Suprapubic skin (tissue), 3 donors: ENCODE measurements at regions not wholly inside any gene's neighbourhood (a gene's known extent, or its start where the extent isn't known, plus 50 kb on each side); places are given as distances from the start of the nearest gene placed in this dataset.

ENCODE experiments used
- POLR2A ChIP-seq, 2 donors: fragments of 450-650 bp; IDR thresholded peaks; one replicate each; pipeline ENCODE4 v1.6.1; 2017; ENCODE audit warnings: antibody characterized with exemption in 2 of 2, mild to moderate bottlenecking in 2 of 2, moderate library complexity in 2 of 2
- TF ChIP-seq, protein P1 (sequence below), 2 donors: fragments of 200-600 bp in 1 of 2; fragments of 450-650 bp in 1 of 2; sonication (generic) in 1 of 2; IDR thresholded peaks; one replicate each; pipeline ENCODE4 v1.5.1; 2016 to 2019; ENCODE audit warnings: antibody characterized with exemption in 2 of 2, mild to moderate bottlenecking in 1 of 2, moderate library complexity in 1 of 2

DNA sequence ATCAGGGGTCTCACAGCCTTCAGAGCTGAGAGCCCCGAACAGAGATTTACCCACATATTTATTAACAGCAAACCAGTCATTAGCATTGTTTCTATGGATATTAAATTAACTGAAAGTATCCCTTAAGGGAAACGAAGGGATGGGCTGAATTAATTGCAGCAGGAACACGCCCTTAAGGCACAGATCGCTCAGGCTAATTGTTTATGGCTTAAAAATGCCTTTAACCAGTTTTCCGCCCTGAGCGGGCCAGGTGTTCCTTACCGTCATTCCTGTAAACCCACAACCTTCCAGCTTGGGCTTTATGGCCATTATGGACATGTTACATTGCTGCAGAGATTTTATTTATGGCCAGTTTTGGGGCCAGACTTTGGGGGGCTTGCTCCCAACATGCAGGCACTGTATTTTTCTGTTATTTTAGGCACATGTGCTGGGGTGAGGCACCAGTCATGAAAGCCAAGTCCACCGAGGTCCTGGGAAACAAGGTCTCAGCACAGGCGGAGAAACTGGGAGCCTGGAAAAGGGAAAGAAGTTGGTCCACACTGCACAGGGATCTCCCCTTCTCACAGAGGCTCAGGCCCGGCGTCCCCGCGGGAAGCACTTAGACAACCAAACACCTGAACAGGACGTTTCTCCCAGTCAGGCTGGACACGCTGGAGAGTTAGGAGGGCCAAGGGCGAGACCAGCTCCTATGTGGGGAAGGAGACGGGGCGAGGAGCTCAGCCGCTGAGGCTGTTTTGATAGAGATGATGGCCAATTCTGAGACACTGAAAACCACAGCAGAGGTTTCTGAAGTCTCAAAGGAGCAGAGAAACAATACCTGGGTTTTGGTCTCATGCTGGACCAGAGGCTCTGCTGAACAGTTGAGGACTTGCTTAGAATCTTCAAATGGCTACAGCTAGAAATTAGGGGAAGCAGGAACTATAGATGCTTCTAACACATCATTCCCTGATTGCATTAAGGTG is 86.7 kb downstream of the TMEM18 start:
- TF ChIP-seq, protein P1, sequence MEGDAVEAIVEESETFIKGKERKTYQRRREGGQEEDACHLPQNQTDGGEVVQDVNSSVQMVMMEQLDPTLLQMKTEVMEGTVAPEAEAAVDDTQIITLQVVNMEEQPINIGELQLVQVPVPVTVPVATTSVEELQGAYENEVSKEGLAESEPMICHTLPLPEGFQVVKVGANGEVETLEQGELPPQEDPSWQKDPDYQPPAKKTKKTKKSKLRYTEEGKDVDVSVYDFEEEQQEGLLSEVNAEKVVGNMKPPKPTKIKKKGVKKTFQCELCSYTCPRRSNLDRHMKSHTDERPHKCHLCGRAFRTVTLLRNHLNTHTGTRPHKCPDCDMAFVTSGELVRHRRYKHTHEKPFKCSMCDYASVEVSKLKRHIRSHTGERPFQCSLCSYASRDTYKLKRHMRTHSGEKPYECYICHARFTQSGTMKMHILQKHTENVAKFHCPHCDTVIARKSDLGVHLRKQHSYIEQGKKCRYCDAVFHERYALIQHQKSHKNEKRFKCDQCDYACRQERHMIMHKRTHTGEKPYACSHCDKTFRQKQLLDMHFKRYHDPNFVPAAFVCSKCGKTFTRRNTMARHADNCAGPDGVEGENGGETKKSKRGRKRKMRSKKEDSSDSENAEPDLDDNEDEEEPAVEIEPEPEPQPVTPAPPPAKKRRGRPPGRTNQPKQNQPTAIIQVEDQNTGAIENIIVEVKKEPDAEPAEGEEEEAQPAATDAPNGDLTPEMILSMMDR (IDR thresholded peaks at IDR 0.05) = no peak
- no peak for TF ChIP-seq POLR2A (IDR thresholded peaks at IDR 0.05)
